ENCODE measurements at regions not wholly inside any gene's neighbourhood (a gene's known extent, or its start where the extent isn't known, plus 50 kb on each side); places are given as distances from the start of the nearest gene placed in this dataset.
"Not testable (repeated sequence)": the region's sequence is repeated elsewhere in the genome, so short reads cannot be mapped to it uniquely, and the experiment has no call there.

DNA sequence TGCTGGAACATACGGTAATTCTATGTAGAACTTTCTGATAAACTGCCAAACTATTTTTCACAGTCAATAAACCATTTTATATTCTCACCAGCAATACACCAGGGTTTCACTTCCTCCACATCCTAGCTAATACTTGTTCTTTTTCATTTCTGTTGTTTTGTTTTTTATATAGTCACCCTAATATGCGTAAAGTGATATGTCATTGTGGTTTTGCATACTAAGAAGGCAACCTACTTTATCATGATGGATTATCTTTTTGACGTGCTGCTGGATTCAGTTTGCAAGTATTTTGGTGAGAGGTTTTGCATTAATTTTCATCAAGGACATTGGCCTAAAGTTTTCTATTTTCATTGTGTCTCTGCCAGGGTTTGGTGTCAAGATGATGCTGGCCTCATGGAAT is 1384.1 kb downstream of the UQCRFS1 start:
- DNase-seq: no peak
- H3K36me3 ChIP-seq: no peaks in the 10 kb centered on the region
- no peaks in the 10 kb centered on the region for H3K27me3 ChIP-seq
- intact Hi-C loops (cut with DNase I): no loop called here
- no peaks in the 10 kb centered on the region for H3K4me1 ChIP-seq
- ATAC-seq: no peak
- H3K4me3 ChIP-seq: no peak overlapping the region
- no peak for TF ChIP-seq CTCF (IDR thresholded peaks at IDR 0.05)
- H3K9me3 ChIP-seq: no peaks in the 10 kb centered on the region
- no peak overlapping the region for H3K27ac ChIP-seq

DNA sequence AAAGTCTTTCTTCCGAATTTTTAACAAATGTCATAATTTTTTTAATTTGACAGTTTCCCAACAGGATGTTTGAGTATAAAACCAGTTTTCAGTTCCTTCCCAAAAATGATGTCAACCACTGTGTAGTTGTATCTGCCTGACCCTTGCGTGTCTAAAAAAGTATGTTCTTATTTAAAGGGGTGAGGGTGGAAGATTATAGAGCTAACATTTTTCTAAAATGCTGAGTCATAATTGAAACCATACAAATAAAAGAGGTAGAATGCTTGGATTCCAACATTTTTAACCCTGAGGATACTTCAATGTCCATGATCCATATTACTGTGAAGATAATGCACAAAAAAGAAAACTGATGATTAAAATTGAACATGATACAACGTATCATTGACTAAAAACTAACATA is 1388.8 kb downstream of the UQCRFS1 start:
- Histone ChIP-seq H3K27ac (no peak overlapping the region), H3K9me3 (no peaks in the 10 kb centered on the region), H3K4me3 (no peak overlapping the region), H3K27me3 (no peaks in the 10 kb centered on the region), H3K4me1 (no peaks in the 10 kb centered on the region), H3K36me3 (no peaks in the 10 kb centered on the region)
- intact Hi-C loops (cut with DNase I): no loop called here
- no peak for TF ChIP-seq CTCF (IDR thresholded peaks at IDR 0.05)
- DNase-seq (no peak), ATAC-seq (no peak)

- Histone ChIP-seq H3K4me1 (no peaks in the 10 kb centered on the region), H3K27ac (no peak overlapping the region), H3K36me3 (no peaks in the 10 kb centered on the region), H3K27me3 (no peaks in the 10 kb centered on the region), H3K4me3 (no peak overlapping the region), H3K9me3 (no peaks in the 10 kb centered on the region)
- ATAC-seq: no peak
- no peak for DNase-seq
- no peak for TF ChIP-seq CTCF (IDR thresholded peaks at IDR 0.05)
- intact Hi-C loops (cut with DNase I): no loop called here
Measured at GRCh38 chr19:27822336-27822735, 1390.6 kb downstream of the UQCRFS1 start.

DNA sequence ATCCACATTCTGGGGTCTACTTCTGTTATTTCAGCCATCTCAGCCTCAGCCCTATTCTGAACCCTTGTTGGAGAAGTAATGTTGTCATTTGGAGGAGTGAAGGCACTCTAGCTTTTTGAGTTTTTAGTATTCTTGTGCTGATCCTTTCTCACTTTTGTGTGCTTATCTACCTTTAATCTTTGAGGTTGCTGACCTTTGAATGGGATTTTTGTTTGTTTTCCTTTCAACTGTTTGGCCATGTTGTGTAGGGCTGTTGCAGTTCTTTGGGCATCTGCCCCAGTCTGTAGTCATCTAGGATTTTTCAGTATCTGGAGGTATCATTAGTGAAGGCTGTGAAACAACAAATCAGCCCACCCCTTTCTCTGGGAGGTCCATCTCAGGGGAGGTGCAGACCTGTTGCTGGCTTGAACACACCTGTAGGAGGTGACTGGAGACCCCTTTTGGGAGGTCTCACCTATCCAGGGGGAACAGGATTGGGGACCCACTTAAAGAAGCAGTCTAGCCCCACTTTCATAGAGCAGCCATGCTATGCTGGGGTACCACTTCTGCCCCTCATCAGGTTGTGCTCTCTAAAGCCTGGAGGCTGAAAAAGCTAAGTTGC is 1391.4 kb downstream of the UQCRFS1 start:
- Histone ChIP-seq H3K36me3 (no peaks in the 10 kb centered on the region), H3K27ac (no peak overlapping the region), H3K9me3 (no peaks in the 10 kb centered on the region), H3K4me3 (no peak overlapping the region), H3K4me1 (no peaks in the 10 kb centered on the region), H3K27me3 (no peaks in the 10 kb centered on the region)
- TF ChIP-seq CTCF (IDR thresholded peaks at IDR 0.05): no peak
- ATAC-seq (no peak), DNase-seq (no peak)
- intact Hi-C loops (cut with DNase I): no loop called here

DNA sequence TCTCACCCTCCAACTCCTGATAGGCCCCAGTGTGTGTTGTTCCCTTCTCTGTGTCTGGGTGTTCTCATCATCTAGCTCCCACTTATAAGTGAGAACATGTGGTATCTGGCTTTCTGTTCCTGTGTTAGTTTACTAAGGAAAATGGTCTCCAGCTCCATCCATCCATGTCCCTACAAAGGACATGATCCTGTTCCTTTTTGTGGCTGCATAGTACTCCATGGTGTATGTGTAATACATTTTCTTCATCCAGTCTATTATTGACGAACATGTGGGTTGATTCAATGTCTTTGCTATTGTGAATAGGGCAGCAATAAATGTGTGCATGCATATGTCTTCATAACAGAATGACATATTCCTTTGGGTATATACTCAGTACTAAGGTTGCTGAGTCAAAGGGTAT is 1397.0 kb downstream of the UQCRFS1 start:
- intact Hi-C loops (cut with DNase I): no loop called here
- no peak for ATAC-seq
- Histone ChIP-seq H3K27me3 (no peaks in the 10 kb centered on the region), H3K9me3 (no peaks in the 10 kb centered on the region), H3K4me3 (no peak overlapping the region), H3K4me1 (no peaks in the 10 kb centered on the region), H3K27ac (no peak overlapping the region), H3K36me3 (no peaks in the 10 kb centered on the region)
- TF ChIP-seq CTCF (IDR thresholded peaks at IDR 0.05): no peak
- DNase-seq: no peak

DNA sequence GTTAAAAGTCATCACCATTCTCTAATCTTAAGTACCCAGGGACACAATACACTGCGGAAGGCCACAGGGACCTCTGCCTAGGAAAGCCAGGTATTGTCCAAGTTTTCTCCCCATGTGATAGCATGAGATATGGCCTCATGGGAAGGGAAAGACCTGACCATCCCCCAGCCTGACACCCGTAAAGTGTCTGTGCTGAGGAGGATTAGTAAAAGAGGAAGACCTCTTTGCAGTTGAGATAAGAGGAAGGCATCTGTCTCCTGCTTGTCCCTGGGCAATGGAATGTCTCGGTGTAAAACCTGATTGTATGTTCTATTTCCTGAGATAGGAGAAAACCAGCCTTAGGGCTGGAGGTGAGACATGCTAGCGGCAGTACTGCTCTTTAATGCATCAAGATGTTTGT is 1398.1 kb downstream of the UQCRFS1 start:
- H3K9me3 ChIP-seq; intact Hi-C loops (cut with DNase I); H3K4me3 ChIP-seq; H3K27me3 ChIP-seq; DNase-seq; H3K4me1 ChIP-seq; H3K36me3 ChIP-seq; H3K27ac ChIP-seq; ATAC-seq: not testable (repeated sequence)

GRCh38 chr19:27814274-27814673 is 1398.7 kb downstream of the UQCRFS1 start:
- H3K4me3 ChIP-seq; H3K36me3 ChIP-seq; ATAC-seq; H3K9me3 ChIP-seq; H3K27me3 ChIP-seq; intact Hi-C loops (cut with DNase I); DNase-seq; H3K27ac ChIP-seq; H3K4me1 ChIP-seq: not testable (repeated sequence)

Data from upper lobe of right lung (tissue), 1 donor.